LNCaP clone FGC (cell line): ENCODE measurements at regions not wholly inside any gene's neighbourhood (a gene's known extent, or its start where the extent isn't known, plus 50 kb on each side); places are given as distances from the start of the nearest gene placed in this dataset.

Experiments
- DNase-seq: peaks from one replicate; pipeline ENCODE4 v3.0.0-alpha.2; 2011; ENCODE audit warnings: low read depth
- H3K4me3 ChIP-seq: 2 replicates; pipeline ENCODE4 v1.5.1; 2011; ENCODE audit warnings: mild to moderate bottlenecking, low read depth, low read length, control low read depth
- TF ChIP-seq, protein P1 (sequence below): IDR thresholded peaks from 2 replicates; pipeline ENCODE4 v1.5.1; 2012; ENCODE audit warnings: mild to moderate bottlenecking; ENCODE audit not compliant: control insufficient read depth, insufficient read depth; ENCODE audit errors: extremely low read depth

DNA sequence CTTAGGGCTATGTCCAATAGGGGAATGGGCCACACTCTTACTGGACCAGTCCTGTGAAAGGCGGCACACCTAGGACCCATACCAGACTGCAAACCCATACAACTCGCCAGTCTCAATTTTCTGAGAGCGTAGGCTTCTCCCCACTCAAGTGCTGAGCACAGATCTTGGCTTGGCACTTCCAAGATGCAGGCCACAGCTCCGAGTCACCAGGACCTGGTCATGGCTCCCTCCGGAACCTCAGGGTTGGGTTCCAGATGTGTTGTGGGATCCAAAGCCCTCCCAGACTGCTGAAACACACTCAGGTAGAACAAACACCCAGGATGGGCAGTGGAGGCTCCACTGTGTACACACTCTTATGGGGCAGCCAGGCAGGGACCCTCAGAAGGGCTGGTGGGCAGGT is 103.3 kb downstream of the TMEM144 start:
- H3K4me3 ChIP-seq, result no peak overlapping the region
- DNase-seq, result no peak
- TF ChIP-seq, protein P1, sequence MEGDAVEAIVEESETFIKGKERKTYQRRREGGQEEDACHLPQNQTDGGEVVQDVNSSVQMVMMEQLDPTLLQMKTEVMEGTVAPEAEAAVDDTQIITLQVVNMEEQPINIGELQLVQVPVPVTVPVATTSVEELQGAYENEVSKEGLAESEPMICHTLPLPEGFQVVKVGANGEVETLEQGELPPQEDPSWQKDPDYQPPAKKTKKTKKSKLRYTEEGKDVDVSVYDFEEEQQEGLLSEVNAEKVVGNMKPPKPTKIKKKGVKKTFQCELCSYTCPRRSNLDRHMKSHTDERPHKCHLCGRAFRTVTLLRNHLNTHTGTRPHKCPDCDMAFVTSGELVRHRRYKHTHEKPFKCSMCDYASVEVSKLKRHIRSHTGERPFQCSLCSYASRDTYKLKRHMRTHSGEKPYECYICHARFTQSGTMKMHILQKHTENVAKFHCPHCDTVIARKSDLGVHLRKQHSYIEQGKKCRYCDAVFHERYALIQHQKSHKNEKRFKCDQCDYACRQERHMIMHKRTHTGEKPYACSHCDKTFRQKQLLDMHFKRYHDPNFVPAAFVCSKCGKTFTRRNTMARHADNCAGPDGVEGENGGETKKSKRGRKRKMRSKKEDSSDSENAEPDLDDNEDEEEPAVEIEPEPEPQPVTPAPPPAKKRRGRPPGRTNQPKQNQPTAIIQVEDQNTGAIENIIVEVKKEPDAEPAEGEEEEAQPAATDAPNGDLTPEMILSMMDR, result no peak

DNA sequence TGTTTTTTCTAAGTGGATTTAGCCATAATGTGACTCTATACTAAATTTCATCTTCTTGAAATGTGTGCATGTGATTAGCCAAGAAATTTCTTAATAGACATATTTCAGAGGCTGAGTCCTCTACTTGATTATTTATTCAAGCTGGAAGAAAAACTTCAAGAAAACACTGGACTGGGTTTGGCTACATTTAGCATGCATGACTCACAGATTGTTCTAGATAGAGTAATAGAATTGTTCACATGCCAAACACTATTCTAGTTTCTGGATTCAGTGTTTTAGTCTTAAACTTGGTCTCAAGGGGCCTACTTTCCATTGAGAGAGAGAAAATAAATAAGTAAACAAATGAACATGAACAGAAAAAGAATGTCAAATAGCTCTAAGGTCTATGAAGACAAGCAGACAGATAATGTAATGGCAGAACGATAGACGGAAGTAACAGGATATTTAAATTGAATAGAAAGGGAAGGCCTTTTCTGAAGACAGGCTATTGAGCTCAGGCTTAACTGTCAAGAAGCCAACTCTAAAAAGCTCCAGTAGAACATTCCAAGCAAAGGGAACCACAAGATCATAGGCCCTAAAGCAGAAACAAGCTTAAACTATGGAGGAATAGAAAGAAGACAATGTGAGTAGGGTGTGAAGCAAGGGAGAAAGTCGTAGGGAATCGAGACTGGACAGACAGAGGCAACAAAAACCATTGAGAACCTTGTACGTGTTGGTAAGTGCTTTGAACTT is 104.6 kb downstream of the TMEM144 start:
- no peak for DNase-seq
- H3K4me3 ChIP-seq, result no peak overlapping the region
- TF ChIP-seq, protein P1, result no peak

DNA sequence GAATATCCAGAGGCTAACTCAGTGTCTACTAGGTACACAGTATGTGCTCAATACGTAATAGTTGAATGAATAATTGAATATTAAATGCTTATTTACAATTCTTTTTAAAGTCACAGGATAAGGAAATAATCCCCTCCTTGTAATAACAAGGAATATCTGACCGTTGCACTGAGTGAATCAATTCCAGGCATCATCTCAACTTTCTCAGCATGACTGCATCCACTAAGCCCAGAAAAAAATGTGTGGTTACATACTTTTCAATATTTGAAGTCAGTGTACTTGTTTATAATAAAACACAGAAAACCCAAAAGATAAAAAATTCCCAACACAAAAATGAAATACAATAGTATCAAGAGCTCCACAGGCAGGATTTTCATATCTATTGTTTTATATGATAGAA is 105.4 kb downstream of the TMEM144 start:
- no peak for DNase-seq
- H3K4me3 ChIP-seq, result no peak overlapping the region
- TF ChIP-seq, protein P1, result no peak

DNA sequence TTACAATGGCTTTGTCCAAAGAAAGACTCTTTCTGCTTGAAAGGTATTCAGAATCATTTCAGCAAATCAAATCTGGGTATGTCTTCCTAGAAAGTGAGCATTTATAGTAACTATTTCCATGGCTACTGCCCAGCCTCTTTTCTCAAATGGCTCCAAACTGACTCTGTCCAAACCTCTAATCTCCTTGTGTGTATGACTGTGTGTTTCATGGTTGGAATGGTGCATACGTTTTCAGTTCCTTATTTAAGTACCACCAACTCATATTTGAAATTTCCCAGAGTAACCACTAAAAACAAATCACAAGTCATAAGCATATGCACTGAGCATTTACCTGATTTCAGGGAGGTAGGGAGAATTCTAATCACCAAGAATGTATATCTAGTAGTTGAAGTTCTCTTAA is 106.0 kb downstream of the TMEM144 start:
- DNase-seq, result no peak
- TF ChIP-seq, protein P1, result no peak
- no peak overlapping the region for H3K4me3 ChIP-seq

DNA sequence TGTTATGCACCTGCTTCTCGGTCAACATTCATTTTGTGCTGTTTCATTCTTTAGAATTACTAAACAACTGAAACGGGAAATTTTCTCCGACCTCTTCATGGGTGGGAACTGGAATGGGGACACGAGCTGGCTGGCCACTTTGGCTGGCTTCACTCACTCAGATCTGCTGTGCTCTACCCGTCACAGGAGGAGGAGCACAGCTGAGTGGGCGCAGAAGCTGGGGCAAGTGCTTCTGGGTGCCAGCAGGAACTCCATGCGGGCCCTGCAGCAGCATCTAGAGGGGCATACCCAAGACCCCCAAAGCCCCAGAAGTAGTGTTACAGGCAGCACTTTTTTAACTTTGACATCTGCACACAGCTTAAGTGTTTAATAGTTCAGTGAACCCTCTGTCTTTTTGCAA is 109.6 kb downstream of the TMEM144 start:
- TF ChIP-seq, protein P1, result no peak
- no peak for DNase-seq
- H3K4me3 ChIP-seq, result no peak overlapping the region

DNA sequence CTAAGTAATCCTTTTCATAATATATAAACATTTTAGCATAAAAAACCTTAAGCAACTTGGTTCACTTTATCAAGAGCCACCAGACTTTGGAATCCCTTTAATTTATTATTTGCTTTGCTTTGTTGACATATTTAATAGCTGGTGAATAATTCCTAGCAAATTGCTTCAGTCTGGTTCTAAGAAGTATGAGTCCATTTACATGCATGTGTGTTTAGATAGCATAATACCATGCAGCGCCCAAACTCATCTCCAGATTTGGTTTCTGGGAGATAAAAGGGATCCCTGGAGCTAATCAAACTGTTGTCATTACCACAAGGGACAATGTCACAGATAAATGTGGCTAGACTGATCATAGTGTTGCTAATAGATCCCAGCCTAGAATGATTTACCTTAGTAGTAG is 111.8 kb downstream of the TMEM144 start:
- DNase-seq, result no peak
- no peak overlapping the region for H3K4me3 ChIP-seq
- TF ChIP-seq, protein P1, result no peak

DNA sequence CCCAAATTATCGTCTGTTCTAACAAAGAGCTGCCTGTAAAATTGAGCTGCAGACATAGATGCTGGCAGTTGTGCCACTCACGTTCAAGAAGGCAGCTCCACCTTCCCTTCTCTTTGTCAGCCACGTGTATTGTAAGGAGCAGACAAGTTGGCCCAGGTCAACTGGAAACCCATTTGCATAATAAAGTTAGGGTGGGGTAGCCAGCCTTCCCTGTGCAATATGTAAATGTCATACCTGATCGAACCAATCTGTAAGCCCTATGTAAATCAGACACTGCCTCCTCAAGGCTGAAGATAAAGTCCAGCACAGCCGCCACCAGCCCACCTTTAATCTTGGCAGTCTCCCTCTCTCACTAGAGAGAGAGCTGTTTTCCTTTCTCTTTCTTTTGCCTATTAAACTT is 117.2 kb downstream of the TMEM144 start:
- TF ChIP-seq, protein P1, result no peak
- DNase-seq, result peak; percentile 49

More for the DNA sequence above, 117.2 kb downstream of the TMEM144 start:
- H3K4me3 ChIP-seq, result no peak overlapping the region
